Ovary (tissue), 7 donors: ENCODE measurements at regions not wholly inside any gene's neighbourhood (a gene's known extent, or its start where the extent isn't known, plus 50 kb on each side); places are given as distances from the start of the nearest gene placed in this dataset.

Experiments
- DNase-seq, 5 donors: peaks; one replicate each; pipeline ENCODE4 v3.0.0-alpha.2; 2019 to 2020
- H3K27ac ChIP-seq, 2 donors: fragments of 200-600 bp; one replicate each; pipeline versions ENCODE4 v1.5.1 to v1.8.0; 2019 to 2022
- H3K27me3 ChIP-seq: fragments of 200-600 bp; one replicate; pipeline ENCODE4 v1.8.0; 2022
- H3K36me3 ChIP-seq: fragments of 200-600 bp; sonication (generic); one replicate; pipeline ENCODE4 v1.5.1; 2019
- H3K4me1 ChIP-seq: one replicate; pipeline ENCODE4 v1.8.1; 2013; ENCODE audit warnings: mild to moderate bottlenecking, moderate library complexity; ENCODE audit not compliant: insufficient read depth
- H3K4me3 ChIP-seq: fragments of 200-600 bp; sonication (generic); one replicate; pipeline ENCODE4 v1.5.1; 2017
- H3K9me3 ChIP-seq, 2 donors: fragments of 200-600 bp in 1 of 2; sonication (generic) in 1 of 2; one replicate each; pipeline versions ENCODE4 v1.5.1 to v1.8.1; 2013 to 2019; ENCODE audit warnings: mild to moderate bottlenecking in 1 of 2, moderate library complexity in 1 of 2
- EP300 ChIP-seq: sonication (generic); formaldehyde crosslinking; IDR thresholded peaks from one replicate; pipeline ENCODE4 v1.6.1; 2017; ENCODE audit warnings: antibody characterized with exemption
- POLR2A ChIP-seq: fragments of 450-650 bp; IDR thresholded peaks from one replicate; pipeline ENCODE4 v1.6.1; 2017; ENCODE audit warnings: antibody characterized with exemption, mild to moderate bottlenecking, moderate library complexity
- WGBS, 3 donors: extraction: QIAGEN DNeasy Blood & Tissue Kit in 1 of 3; methylation state at CpG; one replicate each; pipeline versions ENCODE4 v1.1.5 to v1.1.7; 2013 to 2017; 5-methylcytosine and 5-hydroxymethylcytosine counted together
- intact Hi-C, 4 donors: fragments of 100-400 bp; cut with DNase I; formaldehyde crosslinking; loops; one replicate each; pipeline versions ENCODE4 v1.11.0 to v1.15.1; 2022 to 2023
- TF ChIP-seq, protein P1 (sequence below), 3 donors: fragments of 450-650 bp in 2 of 3; fragments of 200-600 bp in 1 of 3; IDR thresholded peaks; one replicate each; pipeline versions ENCODE4 v1.5.1 to v1.8.0; 2016 to 2022; ENCODE audit warnings: antibody characterized with exemption in 3 of 3, mild to moderate bottlenecking in 1 of 3
- donor health status: DM: no; HTN: no; CAD: no; lungs with moderate emphysema.
- donor health status: DM: no; HTN: no; CAD: no.
- donor health status: Bipolar disorder and iron deficiency.
- donor health status: DM: no; HTN: no; CAD: no.
- donor health status: DM: yes; HTN: yes; CAD: no.

GRCh38 chr5:123881759-123882244 lies 369.8 kb downstream of the CSNK1G3 start:
- no peaks in the 10 kb centered on the region for H3K36me3 ChIP-seq
- 4 to 19% (median 5%) methylated on average over 6 of the region's 6 CpGs for WGBS, 3 donors

DNA sequence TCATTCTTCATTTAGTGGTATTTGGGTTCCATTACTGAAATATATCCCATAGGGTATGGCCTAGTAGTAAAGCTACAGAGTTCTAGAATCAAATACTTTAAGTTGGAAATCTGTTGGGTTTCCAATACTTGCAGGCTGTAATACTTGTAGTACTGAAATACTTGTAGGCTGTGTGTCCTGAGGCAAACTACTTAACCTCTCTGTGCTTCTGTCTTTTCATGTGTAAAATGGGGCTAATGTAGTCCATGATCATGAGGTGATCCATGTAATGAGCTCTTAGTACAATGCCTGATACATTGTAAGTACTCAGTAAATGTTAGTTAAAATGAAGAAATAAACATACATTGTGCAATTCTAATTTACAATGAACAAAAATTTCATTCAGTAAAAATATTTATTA lies 368.9 kb downstream of the CSNK1G3 start:
- no peaks in the 10 kb centered on the region for H3K9me3 ChIP-seq

More at GRCh38 chr5:123881759-123882244, 369.8 kb downstream of the CSNK1G3 start:
- Histone ChIP-seq H3K27ac (no peak overlapping the region), H3K27me3 (no peaks in the 10 kb centered on the region), H3K9me3 (no peaks in the 10 kb centered on the region), H3K4me3 (no peak overlapping the region), H3K4me1 (no peaks in the 10 kb centered on the region)
- no peak for DNase-seq
- intact Hi-C loops = no loop called here
- TF ChIP-seq, protein P1, sequence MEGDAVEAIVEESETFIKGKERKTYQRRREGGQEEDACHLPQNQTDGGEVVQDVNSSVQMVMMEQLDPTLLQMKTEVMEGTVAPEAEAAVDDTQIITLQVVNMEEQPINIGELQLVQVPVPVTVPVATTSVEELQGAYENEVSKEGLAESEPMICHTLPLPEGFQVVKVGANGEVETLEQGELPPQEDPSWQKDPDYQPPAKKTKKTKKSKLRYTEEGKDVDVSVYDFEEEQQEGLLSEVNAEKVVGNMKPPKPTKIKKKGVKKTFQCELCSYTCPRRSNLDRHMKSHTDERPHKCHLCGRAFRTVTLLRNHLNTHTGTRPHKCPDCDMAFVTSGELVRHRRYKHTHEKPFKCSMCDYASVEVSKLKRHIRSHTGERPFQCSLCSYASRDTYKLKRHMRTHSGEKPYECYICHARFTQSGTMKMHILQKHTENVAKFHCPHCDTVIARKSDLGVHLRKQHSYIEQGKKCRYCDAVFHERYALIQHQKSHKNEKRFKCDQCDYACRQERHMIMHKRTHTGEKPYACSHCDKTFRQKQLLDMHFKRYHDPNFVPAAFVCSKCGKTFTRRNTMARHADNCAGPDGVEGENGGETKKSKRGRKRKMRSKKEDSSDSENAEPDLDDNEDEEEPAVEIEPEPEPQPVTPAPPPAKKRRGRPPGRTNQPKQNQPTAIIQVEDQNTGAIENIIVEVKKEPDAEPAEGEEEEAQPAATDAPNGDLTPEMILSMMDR (IDR thresholded peaks at IDR 0.05) = no peak

DNA sequence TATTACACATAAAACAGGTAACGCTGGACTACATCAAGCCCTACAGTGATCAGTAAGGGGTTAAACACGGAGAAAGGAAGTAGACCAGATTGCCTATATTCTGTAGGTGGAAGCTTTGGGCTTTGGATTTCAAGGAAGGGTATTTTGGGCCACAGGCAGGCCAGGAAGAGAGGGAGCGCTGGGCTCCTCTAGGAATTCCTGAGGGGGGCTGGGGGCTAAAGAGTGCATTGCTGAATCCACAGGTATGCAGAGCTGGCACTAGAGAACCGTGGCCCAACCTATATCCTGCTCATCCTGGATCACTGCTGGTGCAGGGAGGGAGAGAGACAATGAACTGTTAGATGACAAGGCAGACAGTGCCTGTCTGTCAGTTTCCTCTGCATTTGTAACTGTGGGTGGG lies 367.1 kb downstream of the CSNK1G3 start:
- intact Hi-C loops = no loop called here
- no peaks in the 10 kb centered on the region for H3K9me3 ChIP-seq
- no peak overlapping the region for H3K4me3 ChIP-seq
- DNase-seq = no peak
- no peaks in the 10 kb centered on the region for H3K27me3 ChIP-seq
- TF ChIP-seq POLR2A (no peak), EP300 (no peak)
- TF ChIP-seq, protein P1 (IDR thresholded peaks at IDR 0.05) = no peak
- no peaks in the 10 kb centered on the region for H3K36me3 ChIP-seq
- H3K4me1 ChIP-seq = peaks cover 3% of the 10 kb centered on the region
- H3K27ac ChIP-seq = no peak overlapping the region
- 73 to 76% (median 73%) methylated on average over 4 of the region's 4 CpGs for WGBS, 3 donors

More for the DNA sequence above, 368.9 kb downstream of the CSNK1G3 start:
- TF ChIP-seq, protein P1 (IDR thresholded peaks at IDR 0.05) = no peak
- TF ChIP-seq POLR2A (no peak), EP300 (no peak)
- no peak for DNase-seq
- H3K36me3 ChIP-seq = no peaks in the 10 kb centered on the region
- no peaks in the 10 kb centered on the region for H3K4me1 ChIP-seq
- no peak overlapping the region for H3K4me3 ChIP-seq
- H3K27ac ChIP-seq = no peak overlapping the region
- no peaks in the 10 kb centered on the region for H3K27me3 ChIP-seq
- intact Hi-C loops = no loop called here

DNA sequence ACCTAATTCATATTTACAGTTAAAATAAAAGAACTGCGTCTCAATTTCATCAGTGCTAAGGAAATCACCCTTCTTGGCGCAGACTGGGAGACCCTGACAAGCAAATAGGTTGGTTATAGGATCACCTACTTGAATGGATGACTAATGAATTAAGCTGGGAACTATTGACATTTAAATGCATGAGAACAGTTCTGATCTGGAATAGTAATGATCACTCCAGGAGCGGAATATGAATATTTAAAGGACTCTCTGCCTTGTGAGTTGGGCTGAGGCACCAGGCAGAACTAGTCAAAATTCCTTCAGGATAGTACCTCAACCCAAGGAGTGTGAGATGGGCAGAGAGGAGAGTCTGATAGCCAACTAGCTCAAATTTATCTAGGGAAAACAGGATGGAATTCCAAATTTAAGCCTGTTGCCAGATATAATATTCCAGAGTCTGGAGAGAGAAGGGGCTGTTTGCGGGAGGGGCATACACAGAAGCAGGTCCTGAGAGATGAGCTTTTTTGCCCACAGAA lies 364.4 kb downstream of the CSNK1G3 start:
- no peak for DNase-seq
- Histone ChIP-seq H3K4me1 (peaks cover 3% of the 10 kb centered on the region), H3K9me3 (no peaks in the 10 kb centered on the region), H3K36me3 (no peaks in the 10 kb centered on the region), H3K27ac (no peak overlapping the region), H3K27me3 (no peaks in the 10 kb centered on the region), H3K4me3 (no peak overlapping the region)
- 93 to 95% (median 95%) methylated on average over 4 of the region's 4 CpGs for WGBS, 3 donors
- intact Hi-C loops = no loop called here
- TF ChIP-seq EP300 (no peak), POLR2A (no peak)
- TF ChIP-seq, protein P1 (IDR thresholded peaks at IDR 0.05) = no peak
